ENCODE measurements at regions not wholly inside any gene's neighbourhood (a gene's known extent, or its start where the extent isn't known, plus 50 kb on each side); places are given as distances from the start of the nearest gene placed in this dataset.

DNA sequence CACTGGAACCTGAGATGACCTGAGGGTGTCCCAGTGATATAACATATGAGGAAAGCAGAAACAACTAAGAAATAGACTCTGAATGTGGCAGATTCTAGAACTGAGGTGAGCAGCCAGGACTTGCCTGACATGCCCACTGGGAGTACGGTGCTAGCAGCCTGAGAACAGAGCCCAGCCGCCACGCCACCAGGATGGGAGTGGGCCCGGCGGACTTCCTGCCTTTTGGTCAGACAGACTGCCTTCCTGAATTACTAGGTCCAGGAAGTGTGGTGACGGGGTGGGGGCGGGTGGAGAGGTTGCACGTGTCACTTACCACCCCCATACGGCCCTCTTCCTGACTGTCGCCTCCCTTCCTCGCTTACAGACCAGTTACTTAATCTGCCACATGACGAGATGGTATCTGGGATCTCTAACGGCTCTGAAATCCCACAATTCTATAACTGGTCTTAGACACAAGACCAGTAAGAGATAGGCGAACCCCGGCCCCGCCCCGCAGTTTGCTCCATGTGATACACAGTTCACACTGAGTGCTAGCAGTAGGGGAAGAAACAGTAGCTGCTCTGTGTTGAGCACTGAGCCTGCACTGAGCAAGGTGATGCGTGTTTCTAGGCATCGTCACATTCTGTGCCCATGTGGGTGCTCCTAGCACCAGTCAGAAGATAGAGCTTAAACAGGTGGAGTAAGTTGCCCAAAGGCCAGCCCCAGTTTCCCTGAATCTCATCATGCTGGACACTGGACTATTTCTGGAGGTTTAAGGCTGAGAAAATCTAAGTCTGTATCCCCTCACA lies 95.7 kb downstream of the CPN2 start:
- TF ChIP-seq, protein P1, sequence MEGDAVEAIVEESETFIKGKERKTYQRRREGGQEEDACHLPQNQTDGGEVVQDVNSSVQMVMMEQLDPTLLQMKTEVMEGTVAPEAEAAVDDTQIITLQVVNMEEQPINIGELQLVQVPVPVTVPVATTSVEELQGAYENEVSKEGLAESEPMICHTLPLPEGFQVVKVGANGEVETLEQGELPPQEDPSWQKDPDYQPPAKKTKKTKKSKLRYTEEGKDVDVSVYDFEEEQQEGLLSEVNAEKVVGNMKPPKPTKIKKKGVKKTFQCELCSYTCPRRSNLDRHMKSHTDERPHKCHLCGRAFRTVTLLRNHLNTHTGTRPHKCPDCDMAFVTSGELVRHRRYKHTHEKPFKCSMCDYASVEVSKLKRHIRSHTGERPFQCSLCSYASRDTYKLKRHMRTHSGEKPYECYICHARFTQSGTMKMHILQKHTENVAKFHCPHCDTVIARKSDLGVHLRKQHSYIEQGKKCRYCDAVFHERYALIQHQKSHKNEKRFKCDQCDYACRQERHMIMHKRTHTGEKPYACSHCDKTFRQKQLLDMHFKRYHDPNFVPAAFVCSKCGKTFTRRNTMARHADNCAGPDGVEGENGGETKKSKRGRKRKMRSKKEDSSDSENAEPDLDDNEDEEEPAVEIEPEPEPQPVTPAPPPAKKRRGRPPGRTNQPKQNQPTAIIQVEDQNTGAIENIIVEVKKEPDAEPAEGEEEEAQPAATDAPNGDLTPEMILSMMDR (IDR thresholded peaks at IDR 0.05; ENCODE audit: low read depth, low read length) = no peak
- TF ChIP-seq EZH2phosphoT487 (IDR thresholded peaks at IDR 0.05; ENCODE audit: low read depth) = no peak
